IMR-90 (cell line): ENCODE measurements at regions not wholly inside any gene's neighbourhood (a gene's known extent, or its start where the extent isn't known, plus 50 kb on each side); places are given as distances from the start of the nearest gene placed in this dataset.

Source experiments
- ATAC-seq: fragments of 200-7000 bp; cut with Tn5 transposase; 2 replicates; pipeline ENCODE4 v1.9.1; 2020; ENCODE audit warnings: low read depth, mild to moderate bottlenecking, moderate library complexity
- BruUV-seq: library from RNA; stranded (reverse); fragments of 400-500 nt; replicated peaks from 2 replicates; lab custom pipeline; 2021; lab: Mats Ljungman, UMichigan
- CTCF ChIA-PET: fragments of 300-600 bp; formaldehyde crosslinking; extraction: SDS; loops from one replicate; lab custom pipeline; 2021; ENCODE audit warnings: antibody characterized with exemption; lab: Yijun Ruan, JAX
- POLR2A ChIA-PET: fragments of 300-600 bp; sonication (Branson Sonifier 250); formaldehyde crosslinking; loops from one replicate; lab custom pipeline; 2022; ENCODE audit warnings: antibody characterized with exemption; ENCODE audit not compliant: unreplicated experiment; lab: Charles Lee
- DNase-seq: peaks from one replicate; pipeline ENCODE4 v3.0.0; 2013
- H2AFZ ChIP-seq: replicated peaks from 2 replicates; pipeline ENCODE3; 2013; ENCODE audit warnings: low read length, mild to moderate bottlenecking; ENCODE audit not compliant: poor library complexity
- H2AK5ac ChIP-seq: 2 replicates; pipeline ENCODE4 v1.6.1; 2013; ENCODE audit warnings: low read depth, low read length, inconsistent platforms
- H2AK9ac ChIP-seq: replicated peaks from 2 replicates; pipeline ENCODE3; 2013; ENCODE audit warnings: mild to moderate bottlenecking, low read depth, low read length, moderate library complexity; ENCODE audit not compliant: poor library complexity
- H2BK120ac ChIP-seq: 2 replicates; pipeline ENCODE4 v1.6.1; 2013; ENCODE audit warnings: low read depth, low read length, inconsistent platforms
- H2BK15ac ChIP-seq: 3 replicates; pipeline ENCODE4 v1.6.1; 2013; ENCODE audit warnings: low read depth, low read length, inconsistent platforms
- H2BK20ac ChIP-seq: 2 replicates; pipeline ENCODE4 v1.6.1; 2013; ENCODE audit warnings: low read depth, mild to moderate bottlenecking, inconsistent platforms, low read length, moderate library complexity
- H2BK5ac ChIP-seq: 2 replicates; pipeline ENCODE4 v1.6.1; 2013; ENCODE audit warnings: mild to moderate bottlenecking, low read depth, low read length, inconsistent platforms; ENCODE audit not compliant: poor library complexity, severe bottlenecking
- H3K14ac ChIP-seq: replicated peaks from 2 replicates; pipeline ENCODE4 v1.6.1; 2013; ENCODE audit warnings: low read depth, low read length, inconsistent platforms
- H3K18ac ChIP-seq: 2 replicates; pipeline ENCODE4 v1.6.1; 2013; ENCODE audit warnings: low read depth, low read length, control low read depth
- H3K23ac ChIP-seq: 2 replicates; pipeline ENCODE4 v1.6.1; 2013; ENCODE audit warnings: low read depth, low read length, inconsistent platforms
- H3K27ac ChIP-seq: 2 replicates; pipeline ENCODE4 v1.5.1; 2013; ENCODE audit warnings: mild to moderate bottlenecking, control low read depth, low read length; ENCODE audit not compliant: insufficient read depth
- H3K27me3 ChIP-seq: 2 replicates; pipeline ENCODE4 v1.6.1; 2013; ENCODE audit warnings: low read length; ENCODE audit not compliant: control insufficient read depth, insufficient read depth
- H3K36me3 ChIP-seq: 2 replicates; pipeline ENCODE4 v1.6.1; 2013; ENCODE audit warnings: low read length, mixed read lengths; ENCODE audit not compliant: control insufficient read depth, insufficient read depth
- H3K4ac ChIP-seq: 2 replicates; pipeline ENCODE4 v1.6.1; 2013; ENCODE audit warnings: low read depth, low read length, inconsistent platforms
- H3K4me1 ChIP-seq: 2 replicates; pipeline ENCODE4 v1.6.1; 2013; ENCODE audit warnings: low read length, mixed read lengths; ENCODE audit not compliant: control insufficient read depth, insufficient read depth
- H3K4me2 ChIP-seq: 2 replicates; pipeline ENCODE4 v1.6.1; 2013; ENCODE audit warnings: low read depth, mild to moderate bottlenecking, control low read depth, low read length, moderate library complexity
- H3K4me3 ChIP-seq: 2 replicates; pipeline ENCODE4 v1.5.1; 2013; ENCODE audit warnings: low read depth, mild to moderate bottlenecking, control low read depth, low read length, moderate library complexity; ENCODE audit not compliant: insufficient read depth
- H3K56ac ChIP-seq: 2 replicates; pipeline ENCODE4 v1.6.1; 2013; ENCODE audit warnings: low read length, inconsistent platforms; ENCODE audit not compliant: insufficient read depth; ENCODE audit errors: extremely low read depth
- H3K79me1 ChIP-seq, 2 experiments: 2 replicates each; pipeline ENCODE4 v1.6.1; 2013; ENCODE audit warnings: low read length in 2 of 2, inconsistent platforms in 1 of 2, low read depth in 1 of 2
- H3K9ac ChIP-seq: 2 replicates; pipeline ENCODE4 v1.6.1; 2013; ENCODE audit warnings: low read depth, low read length, control low read depth
- H3K9me1 ChIP-seq: 2 replicates; pipeline ENCODE4 v1.6.1; 2013; ENCODE audit warnings: low read length, inconsistent platforms; ENCODE audit not compliant: insufficient read depth
- H3K9me3 ChIP-seq: 2 replicates; pipeline ENCODE4 v1.6.1; 2013; ENCODE audit warnings: low read length; ENCODE audit not compliant: control insufficient read depth, insufficient read depth
- H4K20me1 ChIP-seq: 2 replicates; pipeline ENCODE4 v1.6.1; 2013; ENCODE audit warnings: low read length, inconsistent platforms; ENCODE audit not compliant: insufficient read depth
- H4K5ac ChIP-seq: 2 replicates; pipeline ENCODE4 v1.6.1; 2013; ENCODE audit warnings: mild to moderate bottlenecking, low read depth, low read length, control low read depth
- H4K8ac ChIP-seq, 2 experiments: 2 replicates each; pipeline ENCODE4 v1.6.1; 2013; ENCODE audit warnings: low read depth in 2 of 2, low read length in 2 of 2, control low read depth in 1 of 2, inconsistent platforms in 1 of 2
- H4K91ac ChIP-seq: 2 replicates; pipeline ENCODE4 v1.6.1; 2013; ENCODE audit warnings: low read depth, low read length, inconsistent platforms; ENCODE audit not compliant: insufficient read depth
- BHLHE40 ChIP-seq: fragments of 150-350 bp; IDR thresholded peaks from 2 replicates; pipeline ENCODE4 v1.6.1; 2016; ENCODE audit warnings: mild to moderate bottlenecking, low read depth, low read length
- CHD1 ChIP-seq: IDR thresholded peaks from 2 replicates; pipeline ENCODE4 v1.6.1; 2012; ENCODE audit warnings: low read depth, low read length, improper control_type of control experiment
- FOS ChIP-seq: fragments of 150-350 bp; IDR thresholded peaks from 2 replicates; pipeline ENCODE4 v1.6.1; 2016; ENCODE audit warnings: low read depth, low read length
- MAFK ChIP-seq: IDR thresholded peaks from 2 replicates; pipeline ENCODE4 v1.6.1; 2012; ENCODE audit warnings: low read depth, low read length, improper control_type of control experiment
- MAZ ChIP-seq: IDR thresholded peaks from 2 replicates; pipeline ENCODE4 v1.6.1; 2012; ENCODE audit warnings: low read depth, mild to moderate bottlenecking, low read length, improper control_type of control experiment, moderate library complexity, borderline replicate concordance
- MXI1 ChIP-seq: IDR thresholded peaks from 2 replicates; pipeline ENCODE4 v1.6.1; 2012; ENCODE audit warnings: low read depth, mild to moderate bottlenecking, low read length, moderate library complexity, borderline replicate concordance
- NFE2L2 ChIP-seq: fragments of 150-350 bp; IDR thresholded peaks from 2 replicates; pipeline ENCODE4 v1.6.1; 2016; ENCODE audit warnings: low read depth, mild to moderate bottlenecking, low read length
- RAD21 ChIP-seq: IDR thresholded peaks from 2 replicates; pipeline ENCODE4 v1.6.1; 2012; ENCODE audit warnings: low read length, improper control_type of control experiment
- RCOR1 ChIP-seq: IDR thresholded peaks from 2 replicates; pipeline ENCODE4 v1.6.1; 2012; ENCODE audit warnings: mild to moderate bottlenecking, low read length, improper control_type of control experiment; ENCODE audit not compliant: insufficient replicate concordance
- RFX5 ChIP-seq: IDR thresholded peaks from 2 replicates; pipeline ENCODE4 v1.8.0; 2012; ENCODE audit warnings: low read depth, mild to moderate bottlenecking, low read length, moderate library complexity
- SMC3 ChIP-seq: fragments of 150-350 bp; IDR thresholded peaks from 2 replicates; pipeline ENCODE4 v1.6.1; 2016; ENCODE audit warnings: low read depth, mild to moderate bottlenecking, antibody characterized with exemption, low read length, moderate library complexity
- WGBS, 2 experiments: methylation state at CpG; one replicate each; pipeline versions ENCODE4 v1.1.5 to v1.1.7; 2013; ENCODE audit warnings: missing lambda C conversion rate in 2 of 2; ENCODE audit not compliant: insufficient read length in 1 of 2; ENCODE audit errors: extremely low coverage in 2 of 2; 5-methylcytosine and 5-hydroxymethylcytosine counted together
- dilution Hi-C: fragments of 300-500 bp; cut with HindIII; formaldehyde crosslinking; loops from one replicate; pipeline ENCODE4 v1.14.3; 2018; ENCODE audit warnings: low sequenced_read_pairs; ENCODE audit not compliant: unreplicated experiment
- in situ Hi-C: fragments of 300-500 bp; cut with MboI; formaldehyde crosslinking; loops from 3 replicates; pipeline ENCODE4 v1.14.3; 2019; ENCODE audit warnings: low sequenced_read_pairs, inconsistent platforms, mixed read lengths
- intact Hi-C: fragments of 100-400 bp; cut with micrococcal nuclease; formaldehyde crosslinking; loops from 2 replicates; pipeline ENCODE4 v1.10.0; 2022
- TF ChIP-seq, protein P1 (sequence below): fragments of 150-350 bp; IDR thresholded peaks from 2 replicates; pipeline ENCODE4 v1.6.1; 2016; ENCODE audit warnings: low read depth, mild to moderate bottlenecking, low read length, moderate library complexity, borderline replicate concordance
- TF ChIP-seq, protein P2 (sequence below): conservative IDR thresholded peaks from 2 replicates; pipeline ENCODE4 v1.5.1; 2012; ENCODE audit warnings: mild to moderate bottlenecking, low read depth, low read length, improper control_type of control experiment
- TF ChIP-seq, protein P3 (sequence below): fragments of 150-350 bp; IDR thresholded peaks from 2 replicates; pipeline ENCODE4 v1.6.1; 2017; ENCODE audit warnings: mild to moderate bottlenecking, antibody characterized with exemption, low read length, low read depth

DNA sequence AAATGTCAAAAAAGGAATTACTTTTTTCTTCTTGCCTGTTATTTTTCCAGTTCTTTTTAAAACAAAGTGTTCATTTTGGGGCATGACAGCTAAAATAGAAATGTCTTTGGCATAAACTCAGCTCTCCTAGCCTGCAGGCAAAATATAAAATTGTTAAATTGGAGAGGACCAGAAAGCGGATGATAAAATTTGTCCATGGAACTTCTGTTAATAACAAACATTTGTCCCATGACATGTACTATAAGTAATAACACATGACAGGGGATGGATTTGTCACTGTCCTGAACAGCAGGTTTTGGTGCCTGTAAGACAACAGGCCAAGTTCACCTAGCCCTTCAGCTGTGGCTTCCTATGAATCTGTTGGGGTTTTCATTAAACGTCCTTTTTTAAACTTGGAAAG, 184.0 kb upstream of the TTC29 start:
- H3K36me3 ChIP-seq, result no peaks in the 10 kb centered on the region
- H4K5ac ChIP-seq, result no peak overlapping the region
- no peak overlapping the region for H3K9ac ChIP-seq
- no peak overlapping the region for H3K27ac ChIP-seq
- dilution Hi-C loops, result no loop called here
- H3K27me3 ChIP-seq, result no peaks in the 10 kb centered on the region
- no peaks in the 10 kb centered on the region for H4K20me1 ChIP-seq
- ChIA-PET POLR2A (no interaction called here), CTCF (interaction anchor here (0.6 kb wide), 1 partner anchor 769 kb away, joined by 3 read pairs; no protein-coding TSS in a partner anchor)
- H4K91ac ChIP-seq, result no peak overlapping the region
- no peak overlapping the region for H2BK5ac ChIP-seq
- no peaks in the 10 kb centered on the region for H3K9me3 ChIP-seq
- H3K23ac ChIP-seq, result no peak overlapping the region
- no peak overlapping the region for H2BK120ac ChIP-seq
- no CpG with 5 or more reads among the region's 2 CpGs for WGBS, 2 experiments
- no peak overlapping the region for H3K56ac ChIP-seq
- H2AFZ ChIP-seq, result no peak overlapping the region
- H3K4me1 ChIP-seq, result no peaks in the 10 kb centered on the region
- in situ Hi-C loops, result no loop called here
- ATAC-seq (no peak), DNase-seq (no peak)
- H2AK9ac ChIP-seq, result no peak overlapping the region
- H3K18ac ChIP-seq, result no peak overlapping the region
- TF ChIP-seq CHD1, result no peak
- TF ChIP-seq NFE2L2, result no peak
- no peak for TF ChIP-seq RAD21
- TF ChIP-seq, protein P1, sequence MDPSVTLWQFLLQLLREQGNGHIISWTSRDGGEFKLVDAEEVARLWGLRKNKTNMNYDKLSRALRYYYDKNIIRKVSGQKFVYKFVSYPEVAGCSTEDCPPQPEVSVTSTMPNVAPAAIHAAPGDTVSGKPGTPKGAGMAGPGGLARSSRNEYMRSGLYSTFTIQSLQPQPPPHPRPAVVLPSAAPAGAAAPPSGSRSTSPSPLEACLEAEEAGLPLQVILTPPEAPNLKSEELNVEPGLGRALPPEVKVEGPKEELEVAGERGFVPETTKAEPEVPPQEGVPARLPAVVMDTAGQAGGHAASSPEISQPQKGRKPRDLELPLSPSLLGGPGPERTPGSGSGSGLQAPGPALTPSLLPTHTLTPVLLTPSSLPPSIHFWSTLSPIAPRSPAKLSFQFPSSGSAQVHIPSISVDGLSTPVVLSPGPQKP, result no peak
- TF ChIP-seq FOS, result no peak
- no peak for TF ChIP-seq MAFK
- no peak for TF ChIP-seq RFX5
- TF ChIP-seq BHLHE40, result no peak
- no peak for TF ChIP-seq MXI1
- TF ChIP-seq SMC3, result no peak
- no peak for TF ChIP-seq MAZ
- TF ChIP-seq, protein P2, sequence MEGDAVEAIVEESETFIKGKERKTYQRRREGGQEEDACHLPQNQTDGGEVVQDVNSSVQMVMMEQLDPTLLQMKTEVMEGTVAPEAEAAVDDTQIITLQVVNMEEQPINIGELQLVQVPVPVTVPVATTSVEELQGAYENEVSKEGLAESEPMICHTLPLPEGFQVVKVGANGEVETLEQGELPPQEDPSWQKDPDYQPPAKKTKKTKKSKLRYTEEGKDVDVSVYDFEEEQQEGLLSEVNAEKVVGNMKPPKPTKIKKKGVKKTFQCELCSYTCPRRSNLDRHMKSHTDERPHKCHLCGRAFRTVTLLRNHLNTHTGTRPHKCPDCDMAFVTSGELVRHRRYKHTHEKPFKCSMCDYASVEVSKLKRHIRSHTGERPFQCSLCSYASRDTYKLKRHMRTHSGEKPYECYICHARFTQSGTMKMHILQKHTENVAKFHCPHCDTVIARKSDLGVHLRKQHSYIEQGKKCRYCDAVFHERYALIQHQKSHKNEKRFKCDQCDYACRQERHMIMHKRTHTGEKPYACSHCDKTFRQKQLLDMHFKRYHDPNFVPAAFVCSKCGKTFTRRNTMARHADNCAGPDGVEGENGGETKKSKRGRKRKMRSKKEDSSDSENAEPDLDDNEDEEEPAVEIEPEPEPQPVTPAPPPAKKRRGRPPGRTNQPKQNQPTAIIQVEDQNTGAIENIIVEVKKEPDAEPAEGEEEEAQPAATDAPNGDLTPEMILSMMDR, result no peak
- TF ChIP-seq, protein P3, sequence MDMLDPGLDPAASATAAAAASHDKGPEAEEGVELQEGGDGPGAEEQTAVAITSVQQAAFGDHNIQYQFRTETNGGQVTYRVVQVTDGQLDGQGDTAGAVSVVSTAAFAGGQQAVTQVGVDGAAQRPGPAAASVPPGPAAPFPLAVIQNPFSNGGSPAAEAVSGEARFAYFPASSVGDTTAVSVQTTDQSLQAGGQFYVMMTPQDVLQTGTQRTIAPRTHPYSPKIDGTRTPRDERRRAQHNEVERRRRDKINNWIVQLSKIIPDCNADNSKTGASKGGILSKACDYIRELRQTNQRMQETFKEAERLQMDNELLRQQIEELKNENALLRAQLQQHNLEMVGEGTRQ, result no peak
- TF ChIP-seq RCOR1, result no peak
- intact Hi-C loops, result loop anchor here (10.0 kb wide), 1 partner anchor 735 kb away; no protein-coding TSS in a partner anchor
- H3K4me3 ChIP-seq, result no peak overlapping the region
- H3K14ac ChIP-seq, result no peak overlapping the region
- H2BK20ac ChIP-seq, result no peak overlapping the region
- no peak overlapping the region for H2AK5ac ChIP-seq
- no TSS peak for BruUV-seq
- no peaks in the 10 kb centered on the region for H3K9me1 ChIP-seq
- no peak overlapping the region for H4K8ac ChIP-seq
- H3K4ac ChIP-seq, result no peak overlapping the region
- H3K4me2 ChIP-seq, result no peak overlapping the region
- no peaks in the 10 kb centered on the region for H3K79me1 ChIP-seq
- no peak overlapping the region for H2BK15ac ChIP-seq
